GM19324 (cell line): ENCODE measurements at regions not wholly inside any gene's neighbourhood (a gene's known extent, or its start where the extent isn't known, plus 50 kb on each side); places are given as distances from the start of the nearest gene placed in this dataset.
A peak's percentile ranks its signal among the peaks of the same experiment; 100 is the strongest.
"Not testable (repeated sequence)": the region's sequence is repeated elsewhere in the genome, so short reads cannot be mapped to it uniquely, and the experiment has no call there.

Source experiments
- ATAC-seq: cut with Tn5 transposase; IDR thresholded peaks from one replicate; pipeline ENCODE4 v1.9.1; 2021; ENCODE audit warnings: mild to moderate bottlenecking, moderate library complexity; ENCODE audit not compliant: unreplicated experiment, low FRiP score

DNA sequence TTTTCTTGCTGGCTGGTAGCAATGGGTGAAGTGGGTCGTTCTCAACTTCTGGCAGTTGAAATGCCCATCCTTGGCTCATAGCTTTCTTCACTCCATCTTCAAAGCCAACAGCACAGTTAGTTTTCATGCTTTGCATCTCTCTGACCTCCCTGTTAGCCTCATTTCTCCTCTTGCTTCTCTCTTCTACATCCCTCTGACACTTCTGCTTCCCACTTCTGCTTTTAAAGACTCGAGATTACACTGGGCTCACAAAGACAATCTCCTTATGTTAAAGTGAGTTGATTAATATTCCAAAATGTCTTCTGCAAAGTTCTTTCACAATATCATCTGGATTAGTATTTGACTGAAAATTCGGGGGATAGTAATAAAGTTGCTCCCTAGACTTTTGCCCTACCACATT is 684.8 kb upstream of the CCNG1 start:
- ATAC-seq: no peak

DNA sequence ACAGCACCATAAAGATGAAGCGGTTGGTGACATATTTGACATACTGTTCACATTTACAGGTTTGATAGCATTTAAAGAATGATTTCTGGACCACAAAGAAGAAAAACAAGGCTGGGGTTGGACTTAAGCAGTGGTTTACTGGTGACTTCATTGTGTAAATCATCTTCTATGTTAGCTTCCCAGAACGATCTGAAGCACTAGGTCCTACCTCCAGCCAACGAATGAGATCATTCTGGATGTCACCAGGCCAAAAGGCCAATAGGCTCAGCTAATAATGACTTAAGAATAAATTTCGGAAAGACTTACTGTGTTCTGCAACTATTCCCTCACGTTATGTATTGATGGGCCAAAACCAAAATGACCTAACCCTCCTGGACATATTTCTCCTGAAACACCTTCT is 675.3 kb upstream of the CCNG1 start:
- ATAC-seq: no peak

DNA sequence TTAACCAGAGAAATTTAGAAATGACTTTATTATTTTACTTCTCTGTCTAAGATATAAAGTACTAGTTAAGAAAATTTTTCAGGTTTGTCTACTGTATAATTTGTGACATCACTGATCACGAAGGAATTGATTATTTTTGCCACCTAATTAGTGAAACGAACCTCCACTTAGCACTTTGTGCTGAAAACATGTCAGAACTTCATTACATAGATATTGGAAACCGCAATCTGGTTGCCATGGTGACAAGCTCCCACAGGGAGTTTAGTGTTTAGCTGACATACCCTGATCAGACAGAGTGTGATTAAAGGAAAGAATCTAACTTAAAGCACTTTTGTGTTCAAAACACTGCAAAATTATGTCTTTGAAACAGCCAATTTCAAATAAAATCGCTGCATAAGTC is 668.4 kb upstream of the CCNG1 start:
- no peak for ATAC-seq

GRCh38 chr5:162785673-162786072 is 651.7 kb upstream of the CCNG1 start:
- ATAC-seq: no peak

GRCh38 chr5:162786234-162786633 is 651.2 kb upstream of the CCNG1 start:
- no peak for ATAC-seq

GRCh38 chr5:162796507-162796906 is 640.9 kb upstream of the CCNG1 start:
- no peak for ATAC-seq

DNA sequence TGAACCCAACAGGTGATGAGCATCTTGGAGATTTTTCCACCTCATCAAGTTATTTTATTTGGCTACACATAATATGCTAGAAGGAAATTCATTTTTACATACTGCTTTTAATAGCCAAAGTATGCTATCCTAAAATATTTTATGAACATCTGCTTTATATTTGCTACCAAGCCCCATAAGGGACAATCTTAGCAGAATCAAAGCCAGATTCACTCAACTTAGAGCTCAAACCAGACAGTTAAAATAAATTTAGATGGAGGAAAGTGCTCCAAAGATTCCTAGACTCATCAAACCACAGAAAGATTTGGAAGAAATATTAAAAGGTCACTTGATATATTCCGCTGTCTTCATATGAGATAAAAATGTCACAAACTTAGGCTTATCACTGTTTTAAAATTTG is 637.1 kb upstream of the CCNG1 start:
- ATAC-seq: no peak

DNA sequence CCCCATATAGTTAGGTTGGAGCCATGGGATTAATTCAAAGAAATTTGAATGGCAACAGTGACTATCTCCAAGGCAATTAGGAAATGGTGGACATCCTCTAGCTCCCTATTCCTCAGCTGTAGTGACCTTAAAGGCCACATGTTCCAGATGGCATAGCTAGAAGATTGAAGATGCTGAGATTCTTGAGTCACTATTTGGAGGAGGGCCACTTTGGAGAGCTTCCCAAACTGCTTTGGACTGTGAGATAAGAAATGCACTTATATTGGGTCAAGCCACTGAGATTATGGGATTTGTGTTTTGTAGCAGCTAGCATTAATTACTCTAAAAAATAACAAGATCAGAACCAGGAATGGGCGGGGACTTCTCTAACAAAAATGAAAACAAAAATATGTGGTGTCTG is 636.2 kb upstream of the CCNG1 start:
- ATAC-seq: no peak

DNA sequence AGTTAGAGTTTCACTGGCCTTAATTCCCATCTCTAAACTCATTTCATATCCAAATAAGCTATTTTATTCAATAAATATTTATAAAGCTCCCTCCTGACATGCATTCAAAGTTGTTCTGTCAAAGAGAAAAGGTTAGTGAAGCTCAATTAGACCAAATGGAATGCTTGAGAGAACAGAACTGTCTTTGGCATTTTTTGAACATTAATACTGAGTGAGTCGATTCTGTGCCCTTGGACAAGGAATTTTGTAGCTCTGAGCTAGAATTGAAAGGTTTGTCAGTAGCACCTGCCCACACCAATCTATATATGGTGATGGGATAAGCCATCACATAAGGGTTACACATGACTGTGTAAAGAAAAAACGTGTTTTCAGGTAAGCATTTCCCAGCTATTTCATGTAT is 631.2 kb upstream of the CCNG1 start:
- ATAC-seq: no peak

DNA sequence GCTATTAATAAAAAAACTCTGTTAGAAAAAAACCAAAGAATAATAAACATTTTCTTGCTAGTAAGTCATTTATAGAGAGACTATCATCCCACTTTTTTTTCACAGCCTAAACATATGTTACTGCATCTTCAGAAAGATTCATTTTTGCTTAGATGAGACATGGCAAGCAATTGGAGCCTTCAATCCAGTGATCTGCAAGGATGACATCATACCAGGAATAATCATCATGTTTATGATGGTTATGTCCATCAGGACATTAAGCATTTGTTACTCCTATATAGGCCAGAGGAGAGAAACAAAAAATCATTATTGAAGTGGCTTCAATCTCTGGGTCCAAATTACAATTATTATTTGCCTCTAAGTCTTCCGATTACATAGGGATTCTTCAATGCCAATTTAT is 626.3 kb upstream of the CCNG1 start:
- ATAC-seq: no peak

GRCh38 chr5:162816816-162817215 is 620.6 kb upstream of the CCNG1 start:
- no peak for ATAC-seq

DNA sequence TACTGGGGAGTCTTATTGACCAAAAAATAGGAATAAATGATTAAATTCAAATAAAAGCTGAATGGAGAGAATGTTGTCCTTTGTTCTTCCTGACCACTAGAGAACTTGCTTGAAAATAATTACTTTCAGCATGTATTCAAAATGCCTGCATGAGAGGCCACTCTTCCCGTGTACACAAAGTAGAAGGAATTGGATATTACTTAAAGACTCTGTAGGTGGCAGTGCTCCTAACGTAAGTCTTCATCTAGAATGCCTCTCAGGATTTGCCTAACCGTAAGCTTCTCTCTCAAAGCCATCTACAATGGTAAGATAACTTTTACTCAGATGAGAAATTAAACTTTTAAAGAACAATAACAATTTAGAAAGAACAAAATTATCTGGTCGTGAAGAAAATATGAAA is 620.0 kb upstream of the CCNG1 start:
- ATAC-seq: no peak

DNA sequence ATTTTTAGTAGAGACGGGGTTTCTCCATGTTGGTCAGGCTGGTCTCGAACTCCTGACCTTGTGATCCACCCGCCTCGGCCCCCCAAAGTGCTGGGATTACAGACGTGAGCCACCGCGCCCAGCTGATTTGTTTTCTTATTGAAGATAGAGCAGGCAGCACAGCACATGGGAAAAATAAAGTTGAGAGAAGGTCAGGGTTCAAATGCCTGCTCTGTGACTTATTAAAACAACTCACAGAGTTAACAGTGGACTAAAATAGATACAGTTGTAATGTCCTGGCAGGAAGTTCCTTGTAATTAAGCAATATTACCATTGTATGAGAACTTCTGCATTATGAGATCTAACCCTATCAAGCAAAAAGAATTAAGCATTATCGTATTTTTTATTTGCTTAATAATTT is 615.7 kb upstream of the CCNG1 start:
- not testable (repeated sequence) for ATAC-seq

- peak; percentile 61 for ATAC-seq
Observed at GRCh38 chr5:162824360-162824759, 613.0 kb upstream of the CCNG1 start.

DNA sequence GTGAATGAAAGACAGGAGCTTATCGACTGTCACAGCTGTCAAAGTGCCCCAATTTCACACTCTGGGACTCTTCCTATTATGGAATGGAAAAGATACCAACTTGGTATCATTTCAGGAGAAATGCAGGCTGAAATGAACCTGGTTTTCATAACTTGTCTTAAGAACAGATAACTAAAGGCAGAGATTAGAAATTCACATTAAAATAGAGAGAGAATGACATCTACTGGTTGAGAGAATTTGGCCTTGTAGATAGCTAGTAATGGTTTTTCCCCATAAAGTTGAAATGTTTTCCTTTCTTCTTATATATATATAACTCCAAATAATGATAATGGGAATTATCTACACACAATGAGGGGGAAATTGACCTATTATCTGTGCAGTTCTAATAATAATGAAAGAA is 600.2 kb upstream of the CCNG1 start:
- ATAC-seq: no peak

- ATAC-seq: no peak
Observed at GRCh38 chr5:162842727-162843126, 594.7 kb upstream of the CCNG1 start.

GRCh38 chr5:162852134-162852533 is 585.3 kb upstream of the CCNG1 start:
- ATAC-seq: no peak

- ATAC-seq: no peak
Observed at GRCh38 chr5:162858770-162859169, 578.6 kb upstream of the CCNG1 start.

DNA sequence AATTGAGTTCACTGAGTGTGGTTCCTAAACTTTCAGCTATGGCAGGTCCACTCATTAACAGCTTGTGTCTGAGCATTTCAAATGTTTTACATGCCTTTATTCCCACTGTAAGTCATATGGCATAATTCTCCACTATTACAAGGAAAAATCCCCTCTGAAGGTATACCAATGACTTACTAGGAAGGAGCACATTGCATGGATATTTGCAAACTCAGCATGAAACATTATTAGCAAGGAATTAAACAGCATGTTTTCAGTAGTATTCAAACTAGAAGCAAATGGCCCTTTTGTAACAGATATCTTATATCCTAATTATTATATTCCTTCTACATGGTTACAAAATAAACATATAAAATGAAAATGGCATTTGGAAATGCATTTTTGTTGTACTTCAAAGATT is 566.4 kb upstream of the CCNG1 start:
- ATAC-seq: no peak

GRCh38 chr5:162882629-162883028 is 554.8 kb upstream of the CCNG1 start:
- ATAC-seq: no peak

GRCh38 chr5:162886717-162887116 is 550.7 kb upstream of the CCNG1 start:
- ATAC-seq: no peak

- peak; percentile 44 for ATAC-seq
Observed at GRCh38 chr5:162888268-162888667, 549.1 kb upstream of the CCNG1 start.

GRCh38 chr5:162911873-162912272 is 525.5 kb upstream of the CCNG1 start:
- no peak for ATAC-seq

GRCh38 chr5:162916368-162916767 is 521.0 kb upstream of the CCNG1 start:
- ATAC-seq: no peak
